ENCODE measurements at regions not wholly inside any gene's neighbourhood (a gene's known extent, or its start where the extent isn't known, plus 50 kb on each side); places are given as distances from the start of the nearest gene placed in this dataset.
"Not testable (repeated sequence)": the region's sequence is repeated elsewhere in the genome, so short reads cannot be mapped to it uniquely, and the experiment has no call there.

DNA sequence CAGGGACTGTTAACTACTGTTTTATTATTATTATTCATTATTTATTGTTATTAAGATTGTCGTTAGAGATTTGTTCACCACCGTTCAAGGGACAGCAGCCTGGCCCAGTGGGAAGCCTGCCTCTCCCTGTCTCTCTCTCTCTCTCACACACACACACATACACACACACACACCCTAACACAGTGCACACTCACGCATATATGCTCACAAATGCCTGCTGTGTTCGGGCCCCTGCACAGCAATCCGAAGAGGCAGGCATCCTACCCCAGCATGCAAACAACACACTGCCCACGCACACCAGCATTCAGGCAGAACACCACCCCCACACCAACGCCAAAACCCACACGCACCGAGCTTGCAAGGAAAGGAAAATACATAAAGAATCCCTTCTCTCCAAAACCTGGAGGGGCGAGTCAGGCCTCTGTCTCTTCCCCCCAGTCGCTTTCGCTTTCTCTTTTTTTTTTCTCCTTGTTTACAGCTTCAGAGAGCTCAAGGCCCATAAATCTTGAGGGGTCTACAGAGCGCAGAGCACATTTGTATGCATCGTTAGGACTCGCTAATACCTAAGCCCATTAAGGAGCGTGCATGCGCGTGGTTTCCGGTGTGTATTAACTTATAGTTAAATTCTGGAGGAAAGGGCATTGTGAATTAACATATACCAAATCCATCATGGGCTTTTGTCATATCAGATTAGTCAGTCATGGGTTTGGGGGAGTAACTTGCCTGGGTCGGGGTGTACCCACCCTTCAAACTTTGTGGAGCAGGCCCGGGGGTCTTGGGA lies 464.6 kb upstream of the ZNG1F start:
- TF ChIP-seq, protein P1, sequence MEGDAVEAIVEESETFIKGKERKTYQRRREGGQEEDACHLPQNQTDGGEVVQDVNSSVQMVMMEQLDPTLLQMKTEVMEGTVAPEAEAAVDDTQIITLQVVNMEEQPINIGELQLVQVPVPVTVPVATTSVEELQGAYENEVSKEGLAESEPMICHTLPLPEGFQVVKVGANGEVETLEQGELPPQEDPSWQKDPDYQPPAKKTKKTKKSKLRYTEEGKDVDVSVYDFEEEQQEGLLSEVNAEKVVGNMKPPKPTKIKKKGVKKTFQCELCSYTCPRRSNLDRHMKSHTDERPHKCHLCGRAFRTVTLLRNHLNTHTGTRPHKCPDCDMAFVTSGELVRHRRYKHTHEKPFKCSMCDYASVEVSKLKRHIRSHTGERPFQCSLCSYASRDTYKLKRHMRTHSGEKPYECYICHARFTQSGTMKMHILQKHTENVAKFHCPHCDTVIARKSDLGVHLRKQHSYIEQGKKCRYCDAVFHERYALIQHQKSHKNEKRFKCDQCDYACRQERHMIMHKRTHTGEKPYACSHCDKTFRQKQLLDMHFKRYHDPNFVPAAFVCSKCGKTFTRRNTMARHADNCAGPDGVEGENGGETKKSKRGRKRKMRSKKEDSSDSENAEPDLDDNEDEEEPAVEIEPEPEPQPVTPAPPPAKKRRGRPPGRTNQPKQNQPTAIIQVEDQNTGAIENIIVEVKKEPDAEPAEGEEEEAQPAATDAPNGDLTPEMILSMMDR (conservative IDR thresholded peaks at IDR 0.05; ENCODE audit: low read length): not testable (repeated sequence)
- not testable (repeated sequence) for TF ChIP-seq EZH2phosphoT487 (IDR thresholded peaks at IDR 0.05; ENCODE audit: borderline replicate concordance, low read depth, low read length)

Measured in OCI-LY7 (cell line).